ENCODE measurements at regions not wholly inside any gene's neighbourhood (a gene's known extent, or its start where the extent isn't known, plus 50 kb on each side); places are given as distances from the start of the nearest gene placed in this dataset.
A peak's percentile ranks its signal among the peaks of the same experiment; 100 is the strongest.

- H3K27ac ChIP-seq, result peak overlapping the region; percentile 30
- intact Hi-C loops (cut with DNase I), result no loop called here
- TF ChIP-seq CTCF (IDR thresholded peaks at IDR 0.05), result no peak
- H3K4me1 ChIP-seq, result no peaks in the 10 kb centered on the region
- no peaks in the 10 kb centered on the region for H3K27me3 ChIP-seq
- no peaks in the 10 kb centered on the region for H3K36me3 ChIP-seq
- H3K4me3 ChIP-seq, result no peak overlapping the region
- H3K9ac ChIP-seq (ENCODE audit: low read depth in 2 of 2, low read length in 2 of 2), result no peak overlapping the region
- no peaks in the 10 kb centered on the region for H3K9me3 ChIP-seq
- no peak for DNase-seq
These were observed 132.0 kb upstream of the CTTNBP2NL start for GRCh38 chr1:112264010-112264409.

- no peaks in the 10 kb centered on the region for H3K27me3 ChIP-seq
- no peaks in the 10 kb centered on the region for H3K36me3 ChIP-seq
- TF ChIP-seq CTCF (IDR thresholded peaks at IDR 0.05), result no peak
- no peaks in the 10 kb centered on the region for H3K4me1 ChIP-seq
- intact Hi-C loops (cut with DNase I), result no loop called here
- DNase-seq, result no peak
- H3K9ac ChIP-seq (ENCODE audit: low read depth in 2 of 2, low read length in 2 of 2), result no peak overlapping the region
- H3K27ac ChIP-seq, result peak overlapping the region; percentile 30
- no peak overlapping the region for H3K4me3 ChIP-seq
- H3K9me3 ChIP-seq, result no peaks in the 10 kb centered on the region
These were observed 131.5 kb upstream of the CTTNBP2NL start for GRCh38 chr1:112264553-112264952.

- DNase-seq, result no peak
- intact Hi-C loops (cut with DNase I), result no loop called here
- H3K27ac ChIP-seq, result no peak overlapping the region
These were observed 130.1 kb upstream of the CTTNBP2NL start for GRCh38 chr1:112265931-112266330.

GRCh38 chr1:112267206-112267605 lies 128.8 kb upstream of the CTTNBP2NL start:
- no peak for DNase-seq
- Histone ChIP-seq H3K4me3 (no peak overlapping the region), H3K36me3 (no peaks in the 10 kb centered on the region), H3K27me3 (no peaks in the 10 kb centered on the region), H3K9me3 (no peaks in the 10 kb centered on the region), H3K4me1 (no peaks in the 10 kb centered on the region), H3K9ac (ENCODE audit: low read depth in 2 of 2, low read length in 2 of 2) (no peak overlapping the region), H3K27ac (no peak overlapping the region)
- intact Hi-C loops (cut with DNase I), result no loop called here
- no peak for TF ChIP-seq CTCF (IDR thresholded peaks at IDR 0.05)

More at GRCh38 chr1:112265931-112266330, 130.1 kb upstream of the CTTNBP2NL start:
- TF ChIP-seq CTCF (IDR thresholded peaks at IDR 0.05), result no peak
- H3K4me1 ChIP-seq, result no peaks in the 10 kb centered on the region
- H3K9me3 ChIP-seq, result no peaks in the 10 kb centered on the region
- no peak overlapping the region for H3K4me3 ChIP-seq
- no peaks in the 10 kb centered on the region for H3K27me3 ChIP-seq
- H3K36me3 ChIP-seq, result no peaks in the 10 kb centered on the region
- H3K9ac ChIP-seq (ENCODE audit: low read depth in 2 of 2, low read length in 2 of 2), result no peak overlapping the region

GRCh38 chr1:112267929-112268328 lies 128.1 kb upstream of the CTTNBP2NL start:
- H3K27ac ChIP-seq, result no peak overlapping the region
- intact Hi-C loops (cut with DNase I), result no loop called here
- H3K27me3 ChIP-seq, result no peaks in the 10 kb centered on the region
- H3K9ac ChIP-seq (ENCODE audit: low read depth in 2 of 2, low read length in 2 of 2), result no peak overlapping the region
- no peak overlapping the region for H3K4me3 ChIP-seq
- H3K36me3 ChIP-seq, result no peaks in the 10 kb centered on the region
- DNase-seq, result peak; percentile 27
- no peak for TF ChIP-seq CTCF (IDR thresholded peaks at IDR 0.05)
- no peaks in the 10 kb centered on the region for H3K4me1 ChIP-seq
- no peaks in the 10 kb centered on the region for H3K9me3 ChIP-seq

- no peak for DNase-seq
- Histone ChIP-seq H3K4me3 (no peak overlapping the region), H3K27me3 (no peaks in the 10 kb centered on the region), H3K9me3 (no peaks in the 10 kb centered on the region), H3K27ac (no peak overlapping the region), H3K36me3 (no peaks in the 10 kb centered on the region), H3K4me1 (no peaks in the 10 kb centered on the region), H3K9ac (ENCODE audit: low read depth in 2 of 2, low read length in 2 of 2) (no peak overlapping the region)
- intact Hi-C loops (cut with DNase I), result no loop called here
- TF ChIP-seq CTCF (IDR thresholded peaks at IDR 0.05), result no peak
These were observed 127.6 kb upstream of the CTTNBP2NL start for GRCh38 chr1:112268408-112268807.
